Mucosa of descending colon (tissue), 3 donors: ENCODE measurements at regions not wholly inside any gene's neighbourhood (a gene's known extent, or its start where the extent isn't known, plus 50 kb on each side); places are given as distances from the start of the nearest gene placed in this dataset.
A peak's percentile ranks its signal among the peaks of the same experiment; 100 is the strongest.

ENCODE experiments used
- ATAC-seq: fragments of 200-7000 bp; cut with Tn5 transposase; one replicate; pipeline ENCODE4 v1.9.1; 2020; ENCODE audit warnings: mild to moderate bottlenecking, moderate library complexity
- DNase-seq, 3 donors: peaks; one replicate each; pipeline ENCODE4 v3.0.0-alpha.2; 2020
- H3K36me3 ChIP-seq: fragments of 200-600 bp; one replicate; pipeline ENCODE4 v1.8.0; 2021; ENCODE audit warnings: low read depth, mild to moderate bottlenecking
- H3K4me1 ChIP-seq: fragments of 200-600 bp; one replicate; pipeline ENCODE4 v1.8.0; 2021; ENCODE audit warnings: low read depth, mild to moderate bottlenecking
- H3K4me3 ChIP-seq: fragments of 200-600 bp; one replicate; pipeline ENCODE4 v1.8.0; 2021; ENCODE audit warnings: mild to moderate bottlenecking
- H3K9me3 ChIP-seq: fragments of 200-600 bp; one replicate; pipeline ENCODE4 v1.8.0; 2021; ENCODE audit warnings: mild to moderate bottlenecking
- CTCF ChIP-seq: fragments of 200-600 bp; IDR thresholded peaks from one replicate; pipeline ENCODE4 v1.8.0; 2022; ENCODE audit warnings: antibody characterized with exemption, mild to moderate bottlenecking
- intact Hi-C, 2 donors: fragments of 100-400 bp; cut with DNase I in 1 of 2; cut with micrococcal nuclease in 1 of 2; formaldehyde crosslinking; loops; one replicate each; pipeline versions ENCODE4 v1.11.0 to v1.11.1; 2022; cut with DNase I, micrococcal nuclease
- donor health status: DM: no; HTN: no; CAD: no; lungs with moderate emphysema.
- donor health status: DM: no; HTN: no; CAD: no.
- donor health status: DM: no; HTN: yes; CAD: no.

- no peaks in the 10 kb centered on the region for H3K4me1 ChIP-seq
- TF ChIP-seq CTCF, result no peak
- H3K9me3 ChIP-seq, result no peaks in the 10 kb centered on the region
- no peak overlapping the region for H3K4me3 ChIP-seq
- ATAC-seq (no peak), DNase-seq (no peak)
- intact Hi-C loops, result no loop called here
- H3K36me3 ChIP-seq, result no peaks in the 10 kb centered on the region
Observed at GRCh38 chr10:89887406-89887805, 186.0 kb downstream of the KIF20B start.

- Histone ChIP-seq H3K9me3 (no peaks in the 10 kb centered on the region), H3K4me3 (no peak overlapping the region), H3K36me3 (no peaks in the 10 kb centered on the region), H3K4me1 (no peaks in the 10 kb centered on the region)
- TF ChIP-seq CTCF, result no peak
- no peak for DNase-seq
- ATAC-seq, result peak; percentile 44
- intact Hi-C loops, result no loop called here
Observed at GRCh38 chr10:89887830-89888229, 186.4 kb downstream of the KIF20B start.

GRCh38 chr10:89888321-89889070, 187.1 kb downstream of the KIF20B start:
- TF ChIP-seq CTCF, result no peak
- intact Hi-C loops, result no loop called here
- Histone ChIP-seq H3K36me3 (no peaks in the 10 kb centered on the region), H3K4me3 (no peak overlapping the region), H3K4me1 (no peaks in the 10 kb centered on the region), H3K9me3 (no peaks in the 10 kb centered on the region)
- DNase-seq (peak in 1 of 3 donors; percentile 6), ATAC-seq (peak; percentile 53)

GRCh38 chr10:89889606-89890005, 188.2 kb downstream of the KIF20B start:
- DNase-seq, result no peak
- TF ChIP-seq CTCF, result no peak
- no peak for ATAC-seq
- no peaks in the 10 kb centered on the region for H3K36me3 ChIP-seq
- intact Hi-C loops, result no loop called here
- no peaks in the 10 kb centered on the region for H3K4me1 ChIP-seq
- H3K9me3 ChIP-seq, result no peaks in the 10 kb centered on the region
- H3K4me3 ChIP-seq, result no peak overlapping the region

- TF ChIP-seq CTCF, result no peak
- no peak for ATAC-seq
- DNase-seq, result no peak
- H3K4me3 ChIP-seq, result no peak overlapping the region
- H3K36me3 ChIP-seq, result no peaks in the 10 kb centered on the region
- intact Hi-C loops, result no loop called here
- H3K4me1 ChIP-seq, result no peaks in the 10 kb centered on the region
- no peaks in the 10 kb centered on the region for H3K9me3 ChIP-seq
Observed at GRCh38 chr10:89891006-89891535, 189.7 kb downstream of the KIF20B start.
